ENCODE measurements at regions not wholly inside any gene's neighbourhood (a gene's known extent, or its start where the extent isn't known, plus 50 kb on each side); places are given as distances from the start of the nearest gene placed in this dataset.
A peak's percentile ranks its signal among the peaks of the same experiment; 100 is the strongest.

- intact Hi-C loops (cut with DNase I) = no loop called here
- 86 to 96% (median 95%) methylated on average over 2 of the region's 2 CpGs for WGBS, 3 donors
Measured at GRCh38 chr1:219774386-219774785, 154.0 kb downstream of the SLC30A10 start.

GRCh38 chr1:219773775-219774174 is 154.6 kb downstream of the SLC30A10 start:
- Histone ChIP-seq H3K9me3 (no peaks in the 10 kb centered on the region), H3K27ac (no peak overlapping the region), H3K36me3 (ENCODE audit: insufficient read depth in 1 of 2, low read depth in 1 of 2) (no peaks in the 10 kb centered on the region), H3K4me3 (no peak overlapping the region), H3K27me3 (ENCODE audit: insufficient read depth in 3 of 3, low read length in 2 of 3) (no peaks in the 10 kb centered on the region), H3K4me1 (no peaks in the 10 kb centered on the region)
- ATAC-seq (no peak), DNase-seq (no peak)
- 80 to 86% (median 85%) methylated on average over 3 of the region's 3 CpGs for WGBS, 3 donors
- no peak for TF ChIP-seq CTCF (IDR thresholded peaks at IDR 0.05)
- intact Hi-C loops (cut with DNase I) = no loop called here

More at GRCh38 chr1:219774386-219774785, 154.0 kb downstream of the SLC30A10 start:
- Histone ChIP-seq H3K9me3 (no peaks in the 10 kb centered on the region), H3K4me3 (no peak overlapping the region), H3K27me3 (ENCODE audit: insufficient read depth in 3 of 3, low read length in 2 of 3) (no peaks in the 10 kb centered on the region), H3K4me1 (no peaks in the 10 kb centered on the region), H3K27ac (no peak overlapping the region), H3K36me3 (ENCODE audit: insufficient read depth in 1 of 2, low read depth in 1 of 2) (no peaks in the 10 kb centered on the region)
- DNase-seq = no peak
- no peak for TF ChIP-seq CTCF (IDR thresholded peaks at IDR 0.05)
- no peak for ATAC-seq

GRCh38 chr1:219773110-219773509 is 155.2 kb downstream of the SLC30A10 start:
- DNase-seq (no peak), ATAC-seq (no peak)
- H3K27me3 ChIP-seq (ENCODE audit: insufficient read depth in 3 of 3, low read length in 2 of 3) = no peaks in the 10 kb centered on the region
- no peaks in the 10 kb centered on the region for H3K9me3 ChIP-seq
- WGBS, 3 donors = 17 to 29% (median 21%) methylated on average over 1 of the region's 1 CpG
- H3K4me1 ChIP-seq = no peaks in the 10 kb centered on the region
- TF ChIP-seq CTCF (IDR thresholded peaks at IDR 0.05) = no peak
- H3K27ac ChIP-seq = no peak overlapping the region
- intact Hi-C loops (cut with DNase I) = no loop called here
- no peak overlapping the region for H3K4me3 ChIP-seq
- no peaks in the 10 kb centered on the region for H3K36me3 ChIP-seq (ENCODE audit: insufficient read depth in 1 of 2, low read depth in 1 of 2)

- Histone ChIP-seq H3K4me1 (no peaks in the 10 kb centered on the region), H3K9me3 (no peaks in the 10 kb centered on the region), H3K36me3 (ENCODE audit: insufficient read depth in 1 of 2, low read depth in 1 of 2) (no peaks in the 10 kb centered on the region), H3K27me3 (ENCODE audit: insufficient read depth in 3 of 3, low read length in 2 of 3) (no peaks in the 10 kb centered on the region), H3K27ac (no peak overlapping the region), H3K4me3 (no peak overlapping the region)
- TF ChIP-seq CTCF (IDR thresholded peaks at IDR 0.05) = no peak
- ATAC-seq (no peak), DNase-seq (no peak)
- intact Hi-C loops (cut with DNase I) = no loop called here
- WGBS, 3 donors = 71 to 74% (median 72%) methylated on average over 4 of the region's 4 CpGs
Measured at GRCh38 chr1:219772265-219773036, 155.9 kb downstream of the SLC30A10 start.

GRCh38 chr1:219771080-219771479 is 157.3 kb downstream of the SLC30A10 start:
- ATAC-seq (peak in 1 of 4 donors; percentile 71), DNase-seq (peak in 1 of 2 donors; percentile 23)
- no peaks in the 10 kb centered on the region for H3K4me1 ChIP-seq
- intact Hi-C loops (cut with DNase I) = no loop called here
- H3K27ac ChIP-seq = no peak overlapping the region
- H3K9me3 ChIP-seq = no peaks in the 10 kb centered on the region
- no peaks in the 10 kb centered on the region for H3K36me3 ChIP-seq (ENCODE audit: insufficient read depth in 1 of 2, low read depth in 1 of 2)
- no peak for TF ChIP-seq CTCF (IDR thresholded peaks at IDR 0.05)
- 33 to 43% (median 40%) methylated on average over 3 of the region's 3 CpGs for WGBS, 3 donors
- H3K27me3 ChIP-seq (ENCODE audit: insufficient read depth in 3 of 3, low read length in 2 of 3) = no peaks in the 10 kb centered on the region
- no peak overlapping the region for H3K4me3 ChIP-seq

Measured in psoas muscle (tissue), 7 donors.